Panc1 (cell line): ENCODE measurements at regions not wholly inside any gene's neighbourhood (a gene's known extent, or its start where the extent isn't known, plus 50 kb on each side); places are given as distances from the start of the nearest gene placed in this dataset.

Experiments used
- CTCF ChIP-seq: fragments of 450-650 bp; IDR thresholded peaks from 2 replicates; pipeline ENCODE4 v1.5.1; 2017; ENCODE audit warnings: mild to moderate bottlenecking
- POLR2AphosphoS5 ChIP-seq: IDR thresholded peaks from 2 replicates; pipeline ENCODE4 v1.6.1; 2012; ENCODE audit warnings: mild to moderate bottlenecking, low read depth, low read length, moderate library complexity
- REST ChIP-seq, 2 experiments: IDR thresholded peaks; 2 replicates each; pipeline ENCODE4 v1.6.1; 2011 to 2012; ENCODE audit warnings: low read depth in 2 of 2, control low read depth in 1 of 2, low read length in 1 of 2, mild to moderate bottlenecking in 1 of 2, moderate library complexity in 1 of 2; ENCODE audit not compliant: insufficient read depth in 1 of 2
- SIN3A ChIP-seq: IDR thresholded peaks from 2 replicates; pipeline ENCODE4 v1.6.1; 2012; ENCODE audit warnings: low read depth, mild to moderate bottlenecking, low read length, moderate library complexity, borderline replicate concordance; ENCODE audit not compliant: insufficient read depth
- TCF7L2 ChIP-seq: IDR thresholded peaks from 2 replicates; pipeline ENCODE4 v1.6.1; 2011; ENCODE audit warnings: mild to moderate bottlenecking, low read depth, low read length, inconsistent platforms

DNA sequence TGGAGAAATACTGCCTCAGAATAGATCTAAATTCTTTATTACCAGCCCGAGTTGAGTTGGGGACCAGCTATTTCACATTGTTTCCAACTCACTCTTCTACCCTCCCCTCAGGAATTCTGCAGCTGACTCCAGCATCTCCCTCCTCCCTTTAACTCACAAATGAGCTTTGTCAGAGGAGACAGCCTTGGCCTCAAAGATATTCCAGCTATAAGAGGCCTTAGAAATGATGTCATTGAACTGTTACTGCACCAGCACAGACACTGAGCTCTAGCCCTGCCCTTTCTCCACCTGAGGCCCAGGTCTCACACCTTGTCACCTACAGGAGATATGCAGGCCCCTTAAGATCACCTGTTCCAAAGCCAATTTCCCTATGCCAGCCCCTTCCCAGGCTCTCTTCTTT lies 78.4 kb upstream of the ATP10B start:
- TF ChIP-seq CTCF (no peak), TCF7L2 (no peak), POLR2AphosphoS5 (no peak), REST (IDR thresholded peaks at IDR 0.05; ENCODE audit: insufficient read depth in 1 of 2, low read depth in 2 of 2, low read length in 1 of 2) (no peak), SIN3A (no peak)
